IPS DF 19.7 (cell line): ENCODE measurements at regions not wholly inside any gene's neighbourhood (a gene's known extent, or its start where the extent isn't known, plus 50 kb on each side); places are given as distances from the start of the nearest gene placed in this dataset.

Source experiments
- DNase-seq: peaks from one replicate; pipeline ENCODE4 v3.0.0-alpha.2; 2013; ENCODE audit warnings: low read depth, low spot score

GRCh38 chr1:116231752-116232151, 120.6 kb downstream of the MAB21L3 start:
- no peak for DNase-seq

DNA sequence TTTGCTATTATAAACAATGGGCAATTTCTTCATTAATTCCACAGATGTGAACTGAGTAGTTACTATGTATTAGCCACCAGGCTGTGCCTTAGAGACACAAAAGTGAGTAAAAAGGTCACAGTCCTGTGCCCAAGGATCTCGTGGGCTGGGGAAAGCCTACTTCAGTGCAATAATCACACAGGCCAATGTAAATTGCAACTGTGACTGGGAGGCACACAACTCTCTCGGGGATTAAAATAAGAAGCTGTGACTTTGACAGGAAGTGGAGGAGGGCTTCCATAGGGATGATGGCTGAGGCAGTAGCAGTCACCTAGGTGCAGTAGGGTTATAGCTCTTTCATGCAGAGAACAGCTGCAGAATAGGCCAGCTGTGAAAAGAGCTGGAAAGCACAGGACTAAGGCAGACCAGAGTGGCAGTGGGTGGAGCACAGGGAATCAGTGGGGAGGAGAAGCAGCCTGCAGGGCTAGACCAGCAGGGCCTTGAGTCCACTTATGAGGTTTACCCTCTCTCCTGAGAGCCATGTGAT, 121.9 kb downstream of the MAB21L3 start:
- no peak for DNase-seq

GRCh38 chr1:116234429-116234828, 123.2 kb downstream of the MAB21L3 start:
- DNase-seq: no peak

DNA sequence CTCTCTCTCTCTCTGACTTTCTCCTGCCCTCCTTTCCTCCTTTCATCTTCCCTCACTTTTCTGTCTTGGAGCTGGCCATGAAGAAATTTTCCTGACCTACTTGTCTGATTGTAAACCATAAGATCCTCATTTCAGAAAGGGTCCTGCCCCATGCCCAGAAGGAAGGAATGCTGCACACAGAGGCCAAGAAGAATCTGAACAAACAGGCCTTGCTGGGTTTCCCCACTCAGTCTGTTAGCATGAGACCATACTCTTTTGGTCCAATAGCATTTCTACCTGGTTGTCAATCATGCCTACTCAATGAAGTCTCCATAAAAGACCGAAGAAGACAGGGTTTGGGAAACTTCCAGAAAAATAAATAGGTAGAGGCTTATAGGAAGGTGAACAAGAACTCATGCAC, 128.7 kb downstream of the MAB21L3 start:
- DNase-seq: no peak

DNA sequence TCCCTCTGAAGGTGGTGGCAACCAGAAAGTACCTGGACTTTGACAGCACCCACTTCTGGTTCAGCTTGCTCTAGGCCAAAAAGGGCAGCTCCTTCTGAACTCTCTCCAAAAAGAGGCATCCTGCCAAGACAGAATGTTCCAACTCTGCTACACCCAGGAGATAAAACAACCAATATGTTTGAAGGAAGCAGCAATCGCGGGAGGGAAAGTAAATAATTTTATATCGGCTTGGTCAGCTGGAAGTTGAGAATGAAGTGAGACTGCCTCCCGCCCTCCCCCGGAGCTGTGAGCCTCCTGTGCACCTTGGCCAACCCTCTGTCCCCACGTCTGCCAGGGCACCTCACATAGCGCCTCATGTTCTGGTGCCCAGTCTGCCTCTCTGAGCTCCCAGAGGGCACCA, 130.3 kb upstream of the ATP1A1 start:
- DNase-seq: no peak

- DNase-seq: no peak
Measured at GRCh38 chr1:116243333-116244054, 129.6 kb upstream of the ATP1A1 start.

DNA sequence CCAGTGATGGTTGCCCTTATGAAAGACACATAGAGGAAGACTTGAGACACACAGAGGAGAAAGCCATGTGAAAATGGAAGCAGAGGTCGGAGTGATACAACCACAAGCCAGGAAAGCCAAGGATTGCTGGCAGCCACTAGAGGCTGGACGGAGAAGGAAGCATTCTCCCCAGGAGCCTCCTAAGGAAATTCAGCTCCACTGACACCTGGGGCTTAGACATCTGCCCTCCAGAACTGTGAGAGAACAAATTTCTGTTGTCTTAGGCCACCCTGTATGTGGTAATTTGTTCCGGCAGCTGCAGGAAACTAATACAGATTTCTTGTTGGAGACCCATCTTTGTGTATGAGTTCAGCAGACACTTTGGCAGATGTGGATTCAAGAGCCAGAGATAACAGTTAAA, 126.9 kb upstream of the ATP1A1 start:
- DNase-seq: no peak

DNA sequence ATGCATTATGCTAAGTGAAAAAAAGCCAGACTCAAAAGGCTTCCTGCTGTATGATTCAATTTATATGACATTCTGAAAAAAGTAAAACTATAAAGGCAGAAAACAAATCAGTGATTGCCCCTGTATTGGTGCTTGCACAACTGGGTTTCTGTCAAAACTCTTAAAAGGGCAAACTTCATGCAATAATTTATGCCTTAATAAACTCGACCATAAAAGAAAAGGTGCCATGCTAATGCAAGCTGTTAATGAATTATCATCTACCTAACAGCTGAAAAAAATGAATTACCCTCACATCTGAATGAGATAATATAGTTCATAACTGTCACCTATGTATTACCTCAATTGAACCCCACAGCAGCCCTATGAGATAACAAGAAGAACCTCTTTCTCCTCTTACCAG, 120.8 kb upstream of the ATP1A1 start:
- DNase-seq: no peak

GRCh38 chr1:116252785-116253184, 120.3 kb upstream of the ATP1A1 start:
- no peak for DNase-seq

GRCh38 chr1:116253566-116254382, 119.3 kb upstream of the ATP1A1 start:
- no peak for DNase-seq

DNA sequence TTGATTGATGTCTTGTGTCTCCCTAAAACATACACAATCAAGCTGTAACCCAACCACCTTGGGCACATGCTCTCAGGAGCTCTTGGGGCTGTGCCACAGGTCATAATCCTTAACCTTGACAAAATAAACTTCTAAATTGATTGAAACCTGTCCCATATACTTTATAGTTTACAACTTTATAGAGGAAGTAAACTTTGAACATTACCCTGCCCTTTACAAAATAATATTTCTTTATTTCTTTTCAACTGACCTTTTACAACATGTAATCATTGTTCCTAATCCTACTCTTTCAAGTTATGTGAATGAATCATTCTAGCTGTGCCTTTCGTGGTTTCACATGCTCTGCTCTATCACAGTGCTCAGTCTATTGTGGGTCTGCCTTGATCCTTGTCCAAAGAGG, 118.3 kb upstream of the ATP1A1 start:
- DNase-seq: no peak

GRCh38 chr1:116255486-116256285, 117.4 kb upstream of the ATP1A1 start:
- DNase-seq: no peak

DNA sequence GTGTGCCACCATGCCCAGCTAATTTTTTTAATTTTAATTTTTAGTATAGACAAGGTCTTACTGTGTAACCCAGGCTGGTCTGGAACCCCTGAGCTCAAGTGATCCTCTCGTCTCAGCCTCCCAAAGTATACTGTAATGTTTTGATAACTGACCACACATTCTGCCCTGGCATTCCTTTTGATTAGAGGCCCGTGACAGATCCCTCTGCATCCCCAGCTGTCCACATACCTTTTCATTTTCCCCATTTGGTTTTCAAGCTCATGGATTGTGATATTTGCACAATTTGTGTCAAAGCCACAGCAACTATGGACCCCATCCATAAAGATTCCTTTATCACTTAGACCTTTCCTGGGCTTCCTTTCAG, 116.8 kb upstream of the ATP1A1 start:
- no peak for DNase-seq

- no peak for DNase-seq
Measured at GRCh38 chr1:116256875-116257274, 116.2 kb upstream of the ATP1A1 start.

DNA sequence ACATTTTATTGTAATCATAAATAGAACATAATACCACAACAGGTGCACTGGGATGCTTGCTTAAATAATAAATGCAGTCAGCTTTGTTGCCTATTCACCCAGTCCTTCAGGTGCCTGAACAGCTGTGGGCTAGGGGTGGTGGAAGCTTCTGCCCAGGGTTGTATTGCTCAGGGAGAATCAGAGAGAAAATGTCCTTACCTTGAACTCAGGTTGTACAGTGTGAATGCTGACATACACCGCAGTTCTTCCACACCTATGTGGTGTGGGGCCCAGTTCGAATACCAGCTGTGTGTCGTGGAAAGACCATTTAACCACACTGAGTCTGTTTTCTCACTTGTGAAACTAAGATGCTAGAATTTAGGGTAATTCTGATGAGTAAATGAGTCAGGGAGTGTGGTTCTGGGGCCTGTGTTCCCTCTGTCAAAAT, 115.7 kb upstream of the ATP1A1 start:
- DNase-seq: no peak

DNA sequence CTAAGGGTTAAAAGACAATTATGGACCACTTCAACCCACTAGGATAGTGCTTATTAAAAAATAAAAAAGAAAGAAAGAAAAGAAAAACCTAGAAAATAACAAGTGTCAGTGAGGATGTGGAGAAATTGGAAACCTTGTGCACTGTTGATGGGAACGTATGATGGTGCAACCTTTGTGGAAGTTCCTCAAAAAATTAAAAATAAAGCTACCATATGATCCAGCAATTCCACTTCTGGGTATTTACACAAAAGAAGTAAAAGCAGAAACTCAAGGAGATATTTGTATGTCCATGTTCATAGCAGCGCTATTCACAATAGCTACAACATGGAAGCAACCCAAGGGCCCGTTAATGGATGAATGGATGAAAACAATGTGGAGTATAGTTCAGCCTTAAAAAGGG, 115.2 kb upstream of the ATP1A1 start:
- DNase-seq: no peak

DNA sequence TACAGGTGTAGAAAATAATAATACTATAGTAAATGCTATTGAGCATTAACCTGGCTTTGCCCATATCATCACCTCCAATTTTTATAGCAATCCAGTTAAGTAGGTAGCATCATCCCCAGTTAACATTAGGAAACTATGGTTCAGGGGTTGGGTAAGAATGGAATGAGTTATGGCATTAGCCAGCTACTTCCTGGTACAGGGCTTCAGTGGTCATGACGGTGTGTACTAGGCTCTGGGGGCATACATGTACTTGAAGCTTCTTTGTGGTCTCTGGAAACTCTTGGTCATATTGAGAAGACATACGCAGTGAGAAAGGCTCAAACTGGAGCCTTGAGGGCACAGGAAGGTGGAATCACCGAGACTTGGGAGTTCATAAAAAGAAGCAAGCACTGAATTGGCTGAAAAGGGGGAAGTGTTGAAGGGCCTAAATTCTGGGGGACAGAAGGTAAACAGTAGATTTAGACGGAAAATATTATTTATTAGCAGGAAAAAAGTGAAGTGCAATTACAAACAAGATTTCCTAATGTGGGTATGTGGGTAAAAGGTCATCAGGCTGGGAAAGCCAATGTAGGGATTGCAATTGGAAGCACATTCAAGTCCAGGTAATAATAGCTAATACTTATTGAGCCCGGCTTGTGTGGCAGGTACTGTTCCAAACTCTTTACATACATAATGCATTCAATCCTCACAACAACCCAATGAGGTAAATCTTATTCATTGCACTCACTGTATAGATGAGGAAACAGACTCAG, 114.2 kb upstream of the ATP1A1 start:
- DNase-seq: no peak

- DNase-seq: no peak
Measured at GRCh38 chr1:116259663-116260062, 113.4 kb upstream of the ATP1A1 start.

- no peak for DNase-seq
Measured at GRCh38 chr1:116260115-116260514, 112.9 kb upstream of the ATP1A1 start.

DNA sequence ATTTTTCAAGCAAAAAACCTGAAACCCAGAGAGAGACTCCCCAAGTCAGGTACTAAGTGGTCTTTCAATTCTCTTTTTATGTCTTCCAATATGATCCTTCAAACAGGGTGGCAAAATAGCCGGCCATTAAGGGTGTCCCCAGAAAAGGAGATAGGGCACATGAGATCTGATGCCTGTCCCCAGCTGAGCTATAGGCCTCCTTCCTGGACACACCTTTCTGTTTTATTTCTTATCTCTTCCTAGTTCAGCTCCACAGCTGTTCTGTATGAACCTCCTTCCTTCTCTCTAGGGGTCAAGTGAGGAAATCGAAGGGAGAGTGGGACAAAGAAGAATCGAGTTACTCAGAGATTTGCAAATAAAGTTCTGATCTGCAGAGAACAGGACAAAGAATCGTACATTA, 112.4 kb upstream of the ATP1A1 start:
- DNase-seq: no peak

- DNase-seq: no peak
Measured at GRCh38 chr1:116261227-116261626, 111.8 kb upstream of the ATP1A1 start.
